OCI-LY1 (cell line): ENCODE measurements at regions not wholly inside any gene's neighbourhood (a gene's known extent, or its start where the extent isn't known, plus 50 kb on each side); places are given as distances from the start of the nearest gene placed in this dataset.

Experiments
- EZH2 ChIP-seq: fragments of 200-600 bp; sonication (generic), shearing (Covaris generic); IDR thresholded peaks from 2 replicates; pipeline ENCODE4 v1.8.0; 2017; ENCODE audit warnings: borderline replicate concordance, mixed run types, mild to moderate bottlenecking, antibody characterized with exemption, low read length, moderate library complexity, mixed read lengths
- TF ChIP-seq, protein P1 (sequence below): fragments of 200-600 bp; sonication (generic), shearing (Covaris generic); IDR thresholded peaks from 2 replicates; pipeline ENCODE4 v1.5.1; 2017; ENCODE audit warnings: mild to moderate bottlenecking, antibody characterized with exemption, low read length, moderate library complexity, mixed read lengths

DNA sequence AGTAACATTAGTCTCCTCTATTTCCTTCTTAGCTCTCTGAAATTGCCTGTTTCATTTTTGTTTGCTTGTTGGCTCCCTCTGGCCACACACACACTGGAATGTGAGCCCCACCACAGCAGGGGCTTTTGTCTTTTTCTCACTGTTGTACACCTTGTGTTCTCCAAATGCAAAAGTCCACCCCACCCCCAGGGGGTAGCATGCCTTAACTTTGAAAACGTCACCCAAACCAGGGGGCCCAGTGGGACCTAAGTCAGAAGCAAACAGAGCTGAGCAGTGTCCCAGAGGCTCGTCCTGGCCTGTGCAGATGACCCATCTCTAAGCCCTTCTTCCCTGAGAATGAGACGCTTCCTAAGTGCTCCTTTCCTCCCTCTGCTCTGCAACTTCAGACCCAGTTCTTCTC lies 614.1 kb downstream of the UQCRFS1 start:
- TF ChIP-seq, protein P1, sequence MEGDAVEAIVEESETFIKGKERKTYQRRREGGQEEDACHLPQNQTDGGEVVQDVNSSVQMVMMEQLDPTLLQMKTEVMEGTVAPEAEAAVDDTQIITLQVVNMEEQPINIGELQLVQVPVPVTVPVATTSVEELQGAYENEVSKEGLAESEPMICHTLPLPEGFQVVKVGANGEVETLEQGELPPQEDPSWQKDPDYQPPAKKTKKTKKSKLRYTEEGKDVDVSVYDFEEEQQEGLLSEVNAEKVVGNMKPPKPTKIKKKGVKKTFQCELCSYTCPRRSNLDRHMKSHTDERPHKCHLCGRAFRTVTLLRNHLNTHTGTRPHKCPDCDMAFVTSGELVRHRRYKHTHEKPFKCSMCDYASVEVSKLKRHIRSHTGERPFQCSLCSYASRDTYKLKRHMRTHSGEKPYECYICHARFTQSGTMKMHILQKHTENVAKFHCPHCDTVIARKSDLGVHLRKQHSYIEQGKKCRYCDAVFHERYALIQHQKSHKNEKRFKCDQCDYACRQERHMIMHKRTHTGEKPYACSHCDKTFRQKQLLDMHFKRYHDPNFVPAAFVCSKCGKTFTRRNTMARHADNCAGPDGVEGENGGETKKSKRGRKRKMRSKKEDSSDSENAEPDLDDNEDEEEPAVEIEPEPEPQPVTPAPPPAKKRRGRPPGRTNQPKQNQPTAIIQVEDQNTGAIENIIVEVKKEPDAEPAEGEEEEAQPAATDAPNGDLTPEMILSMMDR, result no peak
- no peak for TF ChIP-seq EZH2
